ENCODE measurements at regions not wholly inside any gene's neighbourhood (a gene's known extent, or its start where the extent isn't known, plus 50 kb on each side); places are given as distances from the start of the nearest gene placed in this dataset.

DNA sequence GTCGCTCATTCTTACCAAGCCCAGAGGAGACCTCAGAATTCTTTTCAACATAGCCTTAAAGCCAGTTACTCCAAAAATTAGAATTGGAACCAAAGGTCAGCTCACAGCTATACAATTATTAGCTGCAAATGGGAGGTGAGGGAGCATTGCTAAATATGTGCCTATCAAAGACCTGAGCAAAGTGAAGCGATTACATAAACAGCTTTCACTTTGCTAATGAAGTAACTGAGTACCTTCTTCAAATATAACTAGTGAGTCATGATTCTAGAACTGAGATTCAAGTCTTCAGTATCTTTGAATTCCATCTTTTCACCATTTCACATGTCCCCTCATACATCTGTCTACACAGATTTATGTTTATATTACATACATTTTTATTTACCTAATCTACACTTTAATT, 122.6 kb downstream of the P2RY1 start:
- no peak for DNase-seq (ENCODE audit: low read depth)

DNA sequence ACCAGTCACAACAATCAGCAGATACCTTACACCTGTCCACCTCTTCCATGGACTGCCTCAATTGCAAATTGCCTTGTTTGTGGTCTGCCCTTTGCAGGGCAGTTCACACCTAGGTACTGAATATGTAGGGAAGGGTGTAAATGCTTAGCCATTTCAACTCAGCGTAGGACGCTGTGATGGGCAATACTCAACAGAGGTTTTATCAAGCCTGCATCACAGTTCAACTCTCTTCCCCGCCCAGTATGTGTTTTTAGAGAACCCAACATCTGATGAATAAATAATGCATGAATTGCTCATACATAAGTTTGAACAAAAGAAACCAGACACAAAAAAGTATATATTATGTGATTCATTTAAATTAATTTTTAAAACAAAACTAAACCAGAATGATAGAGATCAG, 124.4 kb downstream of the P2RY1 start:
- no peak for DNase-seq (ENCODE audit: low read depth)

- DNase-seq (ENCODE audit: low read depth), result no peak
These were observed 125.8 kb downstream of the P2RY1 start for GRCh38 chr3:152960684-152961083.

DNA sequence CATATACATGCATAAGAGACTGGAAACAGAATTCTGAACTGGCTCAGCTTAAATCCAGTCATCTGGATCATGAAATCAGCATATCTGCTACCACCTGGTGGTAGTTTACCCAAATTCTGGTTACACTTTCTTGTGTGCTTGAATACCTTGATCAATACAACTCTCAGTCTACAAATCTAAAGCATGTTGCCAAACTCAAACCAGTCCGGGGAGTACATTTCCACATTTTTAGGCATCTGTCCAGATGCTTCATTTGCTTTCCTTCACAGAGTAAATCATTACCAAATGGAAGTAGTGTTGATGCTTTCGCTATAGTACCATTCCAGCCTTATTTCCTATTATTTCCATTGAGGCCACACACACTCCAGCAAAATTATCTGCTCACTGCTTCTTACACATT, 126.4 kb downstream of the P2RY1 start:
- no peak for DNase-seq (ENCODE audit: low read depth)

- no peak for DNase-seq (ENCODE audit: low read depth)
These were observed 130.1 kb downstream of the P2RY1 start for GRCh38 chr3:152964911-152965609.

DNA sequence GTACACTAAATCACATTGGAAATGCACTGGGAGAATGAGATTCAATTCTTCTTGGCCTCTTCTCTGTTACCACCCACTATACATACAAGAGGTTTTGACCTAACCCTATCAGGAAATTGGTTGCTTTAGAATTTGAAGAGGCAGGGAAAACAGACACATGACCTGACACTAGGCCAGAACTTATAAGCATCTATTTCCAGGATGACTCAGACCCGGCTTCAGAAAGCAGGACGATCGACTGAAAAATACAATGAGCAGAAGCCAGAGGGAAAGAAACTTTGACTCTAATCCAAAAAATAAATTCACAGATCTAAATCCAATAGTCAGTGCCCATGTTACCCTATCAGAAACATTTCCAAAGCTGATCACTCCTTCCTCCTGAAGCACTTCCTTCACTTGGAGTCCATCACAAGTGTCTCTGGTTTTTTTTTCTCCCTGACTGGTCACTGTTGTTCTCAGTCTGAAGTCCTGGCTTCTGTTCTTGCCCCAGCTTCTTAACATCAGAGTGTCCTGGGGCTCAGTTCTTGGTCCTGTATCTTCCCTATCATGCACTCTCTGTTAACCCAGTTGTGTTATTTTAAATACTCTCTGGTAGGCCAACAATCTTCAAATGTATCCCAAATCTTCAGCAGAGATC, 133.6 kb downstream of the P2RY1 start:
- no peak for DNase-seq (ENCODE audit: low read depth)

GRCh38 chr3:152969557-152970300, 134.8 kb downstream of the P2RY1 start:
- DNase-seq (ENCODE audit: low read depth), result no peak

GRCh38 chr3:152970851-152971250, 135.9 kb downstream of the P2RY1 start:
- DNase-seq (ENCODE audit: low read depth), result no peak

- DNase-seq (ENCODE audit: low read depth), result no peak
These were observed 136.9 kb downstream of the P2RY1 start for GRCh38 chr3:152971880-152972279.

- DNase-seq (ENCODE audit: low read depth), result no peak
These were observed 138.6 kb downstream of the P2RY1 start for GRCh38 chr3:152973575-152973974.

DNA sequence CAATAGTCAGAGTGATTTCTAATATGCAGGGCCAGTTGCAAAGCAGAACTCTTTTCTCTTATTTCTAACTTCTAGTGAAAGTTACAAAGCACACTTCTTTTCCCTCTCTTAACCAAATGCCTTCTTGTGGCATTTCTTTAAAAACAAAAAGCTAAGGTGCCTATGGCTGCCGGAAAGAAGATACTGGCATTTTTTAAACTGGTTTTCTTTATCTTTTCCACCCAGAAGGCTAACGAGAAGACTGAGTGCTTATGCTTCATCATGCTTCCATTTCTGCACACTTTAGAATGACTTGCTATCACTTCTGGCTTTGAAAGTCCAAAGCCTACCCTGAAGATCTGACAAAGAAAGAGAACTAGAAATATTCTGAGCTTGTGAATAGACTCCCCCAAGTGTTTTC, 141.3 kb downstream of the P2RY1 start:
- no peak for DNase-seq (ENCODE audit: low read depth)

- no peak for DNase-seq (ENCODE audit: low read depth)
These were observed 142.4 kb downstream of the P2RY1 start for GRCh38 chr3:152977366-152977765.

DNA sequence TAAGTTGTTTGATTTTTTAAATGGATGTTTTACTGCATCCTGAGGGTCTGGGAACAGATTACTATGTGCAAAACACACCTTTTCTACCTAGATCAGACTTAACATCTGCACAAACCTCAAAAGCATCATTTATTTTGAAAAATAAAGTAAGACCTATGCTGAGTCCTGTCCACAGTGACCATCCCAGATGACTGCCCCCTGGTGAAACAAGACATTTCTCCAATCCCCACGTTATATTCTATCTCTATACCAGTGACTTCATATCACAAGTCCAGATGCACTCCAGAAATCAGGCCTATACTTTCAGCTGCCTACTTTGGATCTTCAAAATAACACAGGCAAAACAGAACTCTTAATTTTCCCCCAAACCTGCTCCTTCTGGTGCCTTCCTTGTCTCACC, 143.2 kb downstream of the P2RY1 start:
- no peak for DNase-seq (ENCODE audit: low read depth)

DNA sequence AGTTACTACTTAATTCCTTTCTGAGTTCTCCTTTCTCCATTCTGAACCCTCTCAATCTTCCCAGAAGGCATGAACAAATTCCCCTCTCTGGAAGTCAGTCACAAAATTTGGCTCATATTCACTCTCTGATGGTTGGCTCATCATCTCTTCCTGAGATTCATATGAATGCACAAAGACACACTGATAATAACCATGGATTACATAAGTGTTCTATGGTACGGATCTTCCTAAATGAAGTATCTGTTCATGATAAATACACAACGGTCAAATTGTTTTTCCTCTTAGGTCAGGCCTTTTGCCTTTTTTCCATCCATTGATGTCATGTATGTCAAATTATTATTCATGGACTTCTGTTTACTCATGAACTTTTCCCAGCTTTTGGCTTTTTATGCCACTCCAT, 162.6 kb downstream of the P2RY1 start:
- DNase-seq (ENCODE audit: low read depth), result no peak

- DNase-seq (ENCODE audit: low read depth), result no peak
These were observed 163.4 kb upstream of the RAP2B start for GRCh38 chr3:152998591-152998990.

DNA sequence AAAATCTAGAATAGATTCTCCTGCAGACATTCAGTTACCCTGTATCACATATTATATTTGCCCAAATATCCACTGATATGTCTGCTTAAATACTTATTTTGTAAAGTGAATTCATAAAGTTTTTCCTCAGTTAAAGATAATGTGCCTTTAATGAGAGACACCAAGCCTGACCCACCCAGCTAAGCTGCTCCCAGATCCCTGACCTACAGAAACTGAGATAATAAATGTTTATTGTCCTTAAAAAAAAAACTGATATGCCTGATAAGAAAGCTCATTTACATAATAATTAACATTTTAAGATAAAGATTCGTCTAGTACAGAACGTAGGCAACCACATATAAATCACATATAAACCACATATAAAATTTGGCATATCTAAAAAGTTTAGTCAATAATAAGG, 161.7 kb upstream of the RAP2B start:
- no peak for DNase-seq (ENCODE audit: low read depth)

- DNase-seq (ENCODE audit: low read depth), result no peak
These were observed 160.6 kb upstream of the RAP2B start for GRCh38 chr3:153001210-153002078.

GRCh38 chr3:153003441-153003840, 158.6 kb upstream of the RAP2B start:
- no peak for DNase-seq (ENCODE audit: low read depth)

- DNase-seq (ENCODE audit: low read depth), result no peak
These were observed 158.2 kb upstream of the RAP2B start for GRCh38 chr3:153003862-153004261.

DNA sequence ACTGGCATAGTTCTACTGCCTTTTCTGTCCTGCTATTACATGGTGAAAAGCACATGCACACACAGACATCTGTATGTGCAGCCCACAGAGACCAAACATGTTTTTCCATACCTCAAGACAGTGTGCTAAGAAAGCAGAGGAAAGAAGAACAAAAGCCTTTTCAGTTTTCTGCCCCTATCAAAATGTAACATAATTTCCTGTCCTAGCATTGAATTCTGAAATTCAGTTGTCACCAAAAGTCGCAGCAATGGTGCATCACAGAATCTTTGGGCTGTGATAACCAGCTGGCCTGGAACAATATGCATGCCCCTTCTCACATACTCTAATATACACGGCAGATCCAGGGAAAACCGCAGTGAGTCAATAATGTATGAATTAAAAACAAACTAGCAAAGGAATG, 153.8 kb upstream of the RAP2B start:
- no peak for DNase-seq (ENCODE audit: low read depth)

- no peak for DNase-seq (ENCODE audit: low read depth)
These were observed 138.1 kb upstream of the RAP2B start for GRCh38 chr3:153023896-153024295.

- DNase-seq (ENCODE audit: low read depth), result peak; percentile 36
These were observed 136.0 kb upstream of the RAP2B start for GRCh38 chr3:153026026-153026425.
